ENCODE measurements at regions not wholly inside any gene's neighbourhood (a gene's known extent, or its start where the extent isn't known, plus 50 kb on each side); places are given as distances from the start of the nearest gene placed in this dataset.

- intact Hi-C loops (cut with micrococcal nuclease): no loop called here
- no peaks in the 10 kb centered on the region for H3K27me3 Mint-ChIP-seq (ENCODE audit: insufficient read depth, unreplicated experiment)
- BruUV-seq (replicated peaks): no TSS peak
- H3K4me1 Mint-ChIP-seq (ENCODE audit: insufficient read depth, unreplicated experiment): no peaks in the 10 kb centered on the region
- no peaks in the 10 kb centered on the region for H3K36me3 Mint-ChIP-seq (ENCODE audit: insufficient read depth, unreplicated experiment)
- H3K9me3 Mint-ChIP-seq (ENCODE audit: unreplicated experiment): peaks cover 11% of the 10 kb centered on the region
- DNase-seq (ENCODE audit: unreplicated experiment): no peak
- H3K4me3 Mint-ChIP-seq (ENCODE audit: unreplicated experiment): no peak overlapping the region
- POLR2A ChIA-PET: no interaction called here
- CTCF ChIA-PET: no interaction called here
- no peak overlapping the region for H3K27ac Mint-ChIP-seq (ENCODE audit: low read depth, unreplicated experiment)
- no peak for TF ChIP-seq CTCF (IDR thresholded peaks at IDR 0.05; ENCODE audit: unreplicated experiment)
Observed at GRCh38 chr12:127613056-127613455, 653.9 kb upstream of the TMEM132C start.

GRCh38 chr12:127619869-127620734 lies 646.9 kb upstream of the TMEM132C start:
- Mint-ChIP-seq H3K27me3 (ENCODE audit: insufficient read depth, unreplicated experiment) (no peaks in the 10 kb centered on the region), H3K27ac (ENCODE audit: low read depth, unreplicated experiment) (no peak overlapping the region), H3K4me3 (ENCODE audit: unreplicated experiment) (no peak overlapping the region), H3K4me1 (ENCODE audit: insufficient read depth, unreplicated experiment) (no peaks in the 10 kb centered on the region), H3K9me3 (ENCODE audit: unreplicated experiment) (peaks cover 19% of the 10 kb centered on the region), H3K36me3 (ENCODE audit: insufficient read depth, unreplicated experiment) (no peaks in the 10 kb centered on the region)
- no peak for DNase-seq (ENCODE audit: unreplicated experiment)
- no peak for TF ChIP-seq CTCF (IDR thresholded peaks at IDR 0.05; ENCODE audit: unreplicated experiment)
- ChIA-PET CTCF (interaction anchor here (1.2 kb wide), 1 partner anchor 10 kb away, joined by 5 read pairs; no protein-coding TSS in a partner anchor), POLR2A (no interaction called here)
- intact Hi-C loops (cut with micrococcal nuclease): no loop called here
- BruUV-seq (replicated peaks): no TSS peak

GRCh38 chr12:127620735-127621355 lies 646.1 kb upstream of the TMEM132C start:
- H3K4me1 Mint-ChIP-seq (ENCODE audit: insufficient read depth, unreplicated experiment): no peaks in the 10 kb centered on the region
- DNase-seq (ENCODE audit: unreplicated experiment): no peak
- TF ChIP-seq CTCF (IDR thresholded peaks at IDR 0.05; ENCODE audit: unreplicated experiment): no peak
- no peaks in the 10 kb centered on the region for H3K27me3 Mint-ChIP-seq (ENCODE audit: insufficient read depth, unreplicated experiment)
- CTCF ChIA-PET: no interaction called here
- POLR2A ChIA-PET: no interaction called here
- no peaks in the 10 kb centered on the region for H3K36me3 Mint-ChIP-seq (ENCODE audit: insufficient read depth, unreplicated experiment)
- BruUV-seq (replicated peaks): no TSS peak
- H3K27ac Mint-ChIP-seq (ENCODE audit: low read depth, unreplicated experiment): no peak overlapping the region
- intact Hi-C loops (cut with micrococcal nuclease): no loop called here
- no peak overlapping the region for H3K4me3 Mint-ChIP-seq (ENCODE audit: unreplicated experiment)
- H3K9me3 Mint-ChIP-seq (ENCODE audit: unreplicated experiment): peaks cover 19% of the 10 kb centered on the region

- Mint-ChIP-seq H3K9me3 (ENCODE audit: unreplicated experiment) (peaks cover 21% of the 10 kb centered on the region), H3K4me1 (ENCODE audit: insufficient read depth, unreplicated experiment) (no peaks in the 10 kb centered on the region), H3K27me3 (ENCODE audit: insufficient read depth, unreplicated experiment) (no peaks in the 10 kb centered on the region), H3K4me3 (ENCODE audit: unreplicated experiment) (no peak overlapping the region), H3K27ac (ENCODE audit: low read depth, unreplicated experiment) (no peak overlapping the region), H3K36me3 (ENCODE audit: insufficient read depth, unreplicated experiment) (no peaks in the 10 kb centered on the region)
- intact Hi-C loops (cut with micrococcal nuclease): no loop called here
- ChIA-PET CTCF (no interaction called here), POLR2A (no interaction called here)
- no peak for DNase-seq (ENCODE audit: unreplicated experiment)
- TF ChIP-seq CTCF (IDR thresholded peaks at IDR 0.05; ENCODE audit: unreplicated experiment): no peak
- BruUV-seq (replicated peaks): no TSS peak
Observed at GRCh38 chr12:127621366-127621765, 645.6 kb upstream of the TMEM132C start.
